Esophagus squamous epithelium (tissue), 5 donors: ENCODE measurements at regions not wholly inside any gene's neighbourhood (a gene's known extent, or its start where the extent isn't known, plus 50 kb on each side); places are given as distances from the start of the nearest gene placed in this dataset.

Experiments
- DNase-seq: peaks from one replicate; lab custom pipeline; 2025; lab: John Stamatoyannopoulos, UW
- H3K27ac ChIP-seq, 4 donors: fragments of 200-600 bp; sonication (generic); one replicate each; pipeline ENCODE4 v1.5.1; 2016 to 2019; ENCODE audit warnings: mild to moderate bottlenecking in 1 of 4
- H3K27me3 ChIP-seq, 4 donors: fragments of 200-600 bp; sonication (generic); 1 replicate in 3 of 4; 2 replicates in 1 of 4; pipeline versions ENCODE4 v1.5.1 to v1.6.0; 2017 to 2021; ENCODE audit warnings: antibody characterized with exemption in 1 of 4
- H3K36me3 ChIP-seq, 3 donors: fragments of 200-600 bp; sonication (generic); one replicate each; pipeline ENCODE4 v1.5.1; 2016 to 2019
- H3K4me1 ChIP-seq, 3 donors: fragments of 200-600 bp; sonication (generic); one replicate each; pipeline ENCODE4 v1.5.1; 2017 to 2019
- H3K4me3 ChIP-seq, 4 donors: fragments of 200-600 bp; sonication (generic); 1 replicate in 3 of 4; 2 replicates in 1 of 4; pipeline ENCODE4 v1.5.1; 2016 to 2019; ENCODE audit warnings: mild to moderate bottlenecking in 2 of 4, moderate library complexity in 1 of 4
- H3K9me3 ChIP-seq, 3 donors: fragments of 200-600 bp; sonication (generic); one replicate each; pipeline ENCODE4 v1.5.1; 2016 to 2019
- POLR2A ChIP-seq, 4 donors: fragments of 450-650 bp; IDR thresholded peaks; one replicate each; pipeline ENCODE4 v1.6.1; 2017; ENCODE audit warnings: antibody characterized with exemption in 4 of 4, mild to moderate bottlenecking in 4 of 4, moderate library complexity in 3 of 4
- WGBS, 2 donors: methylation state at CpG; one replicate each; pipeline ENCODE4 v1.1.5; 2018; 5-methylcytosine and 5-hydroxymethylcytosine counted together
- intact Hi-C: fragments of 100-400 bp; cut with DNase I; formaldehyde crosslinking; loops from one replicate; pipeline ENCODE4 v1.15.0; 2022
- TF ChIP-seq, protein P1 (sequence below), 6 experiments: fragments of 450-650 bp in 4 of 6; fragments of 200-600 bp in 2 of 6; sonication (generic) in 2 of 6; IDR thresholded peaks; one replicate each; pipeline ENCODE4 v1.5.1; 2016 to 2019; ENCODE audit warnings: antibody characterized with exemption in 6 of 6, mild to moderate bottlenecking in 4 of 6, moderate library complexity in 4 of 6
- donor health status: DM: yes; HTN: yes; CAD: no.

DNA sequence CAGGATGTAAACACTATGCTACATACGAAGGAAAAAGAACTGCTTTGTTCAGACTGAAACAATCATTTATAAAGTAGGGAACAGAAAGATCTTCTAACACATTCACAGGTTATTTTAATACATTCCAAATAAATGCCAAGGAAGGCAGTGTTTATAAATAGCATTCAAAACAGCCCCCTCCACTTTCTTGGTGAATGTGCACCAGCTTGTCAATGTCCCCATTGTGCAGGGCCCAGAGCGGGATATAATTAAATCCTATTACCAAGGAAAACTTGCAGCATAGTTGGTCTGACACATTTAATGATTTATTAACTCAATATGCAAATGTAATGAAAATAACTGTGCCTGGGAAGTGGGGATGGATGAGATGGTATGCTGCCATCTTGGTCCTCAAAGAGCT, 135.9 kb upstream of the RAD23B start:
- Histone ChIP-seq H3K4me1 (peaks cover 0 to 7% (median 0%) of the 10 kb centered on the region in 3 donors), H3K36me3 (no peaks in the 10 kb centered on the region)
- intact Hi-C loops = no loop called here

DNA sequence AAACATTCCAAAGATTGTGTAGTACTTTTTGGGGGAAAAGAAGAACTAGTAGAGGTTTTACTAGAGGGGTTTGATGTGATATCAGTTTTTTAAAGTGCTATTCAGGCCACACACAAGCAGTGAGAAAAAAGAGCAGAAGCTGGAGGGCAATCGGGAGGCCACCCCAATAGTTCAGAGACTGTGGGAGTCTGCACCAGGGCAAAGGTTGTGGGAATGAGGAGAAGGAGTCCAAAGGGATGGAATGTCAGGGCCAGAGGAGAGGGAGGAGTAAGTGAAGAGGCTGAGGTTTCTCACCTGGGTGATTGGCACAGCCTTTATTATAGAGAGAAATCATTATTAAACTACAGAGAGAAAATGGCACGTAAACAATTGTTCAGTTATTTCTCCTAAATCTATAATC, 134.9 kb upstream of the RAD23B start:
- H3K4me3 ChIP-seq = no peak overlapping the region
- no peak overlapping the region for H3K27ac ChIP-seq
- DNase-seq = no peak
- TF ChIP-seq POLR2A (IDR thresholded peaks at IDR 0.05) = no peak
- TF ChIP-seq, protein P1, sequence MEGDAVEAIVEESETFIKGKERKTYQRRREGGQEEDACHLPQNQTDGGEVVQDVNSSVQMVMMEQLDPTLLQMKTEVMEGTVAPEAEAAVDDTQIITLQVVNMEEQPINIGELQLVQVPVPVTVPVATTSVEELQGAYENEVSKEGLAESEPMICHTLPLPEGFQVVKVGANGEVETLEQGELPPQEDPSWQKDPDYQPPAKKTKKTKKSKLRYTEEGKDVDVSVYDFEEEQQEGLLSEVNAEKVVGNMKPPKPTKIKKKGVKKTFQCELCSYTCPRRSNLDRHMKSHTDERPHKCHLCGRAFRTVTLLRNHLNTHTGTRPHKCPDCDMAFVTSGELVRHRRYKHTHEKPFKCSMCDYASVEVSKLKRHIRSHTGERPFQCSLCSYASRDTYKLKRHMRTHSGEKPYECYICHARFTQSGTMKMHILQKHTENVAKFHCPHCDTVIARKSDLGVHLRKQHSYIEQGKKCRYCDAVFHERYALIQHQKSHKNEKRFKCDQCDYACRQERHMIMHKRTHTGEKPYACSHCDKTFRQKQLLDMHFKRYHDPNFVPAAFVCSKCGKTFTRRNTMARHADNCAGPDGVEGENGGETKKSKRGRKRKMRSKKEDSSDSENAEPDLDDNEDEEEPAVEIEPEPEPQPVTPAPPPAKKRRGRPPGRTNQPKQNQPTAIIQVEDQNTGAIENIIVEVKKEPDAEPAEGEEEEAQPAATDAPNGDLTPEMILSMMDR (IDR thresholded peaks at IDR 0.05) = no peak
- no peaks in the 10 kb centered on the region for H3K36me3 ChIP-seq
- WGBS, 2 donors = 91 to 94% methylated on average over 2 of the region's 2 CpGs
- H3K4me1 ChIP-seq = no peaks in the 10 kb centered on the region
- H3K27me3 ChIP-seq = peaks cover 0 to 4% (median 0%) of the 10 kb centered on the region in 4 donors
- intact Hi-C loops = no loop called here
- H3K9me3 ChIP-seq = no peaks in the 10 kb centered on the region

More for the DNA sequence above, 135.9 kb upstream of the RAD23B start:
- TF ChIP-seq POLR2A (IDR thresholded peaks at IDR 0.05) = no peak
- TF ChIP-seq, protein P1 (IDR thresholded peaks at IDR 0.05) = no peak
- Histone ChIP-seq H3K27ac (no peak overlapping the region), H3K9me3 (no peaks in the 10 kb centered on the region), H3K27me3 (no peaks in the 10 kb centered on the region), H3K4me3 (no peak overlapping the region)
- 64 to 76% methylated on average over 2 of the region's 2 CpGs for WGBS, 2 donors
- DNase-seq = no peak

DNA sequence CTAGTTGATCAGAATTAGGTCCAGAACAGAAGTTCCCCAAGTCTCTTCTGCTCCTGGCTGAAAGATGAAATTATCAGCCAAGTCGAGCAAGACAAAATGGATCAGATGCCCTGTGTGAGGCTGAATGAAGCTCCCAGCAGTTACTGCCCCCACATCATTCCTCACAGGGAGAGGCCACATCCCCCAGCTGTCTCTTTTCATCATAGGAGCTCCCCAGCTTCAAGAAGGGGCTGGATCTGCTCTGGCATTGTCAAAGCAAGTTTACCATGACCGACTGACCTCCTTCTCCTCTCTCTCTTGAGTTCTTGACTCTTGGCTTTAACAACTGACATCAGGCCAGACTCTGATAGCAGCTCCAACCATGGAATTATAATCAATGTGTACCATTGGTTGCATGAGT, 133.3 kb upstream of the RAD23B start:
- TF ChIP-seq, protein P1 (IDR thresholded peaks at IDR 0.05) = no peak
- no peak for TF ChIP-seq POLR2A (IDR thresholded peaks at IDR 0.05)
- H3K9me3 ChIP-seq = no peaks in the 10 kb centered on the region
- 59 to 75% methylated on average over 2 of the region's 2 CpGs for WGBS, 2 donors
- intact Hi-C loops = no loop called here
- peaks cover 0 to 4% (median 0%) of the 10 kb centered on the region in 4 donors for H3K27me3 ChIP-seq
- no peaks in the 10 kb centered on the region for H3K36me3 ChIP-seq
- no peak overlapping the region for H3K4me3 ChIP-seq
- no peak overlapping the region for H3K27ac ChIP-seq
- no peaks in the 10 kb centered on the region for H3K4me1 ChIP-seq
- no peak for DNase-seq

DNA sequence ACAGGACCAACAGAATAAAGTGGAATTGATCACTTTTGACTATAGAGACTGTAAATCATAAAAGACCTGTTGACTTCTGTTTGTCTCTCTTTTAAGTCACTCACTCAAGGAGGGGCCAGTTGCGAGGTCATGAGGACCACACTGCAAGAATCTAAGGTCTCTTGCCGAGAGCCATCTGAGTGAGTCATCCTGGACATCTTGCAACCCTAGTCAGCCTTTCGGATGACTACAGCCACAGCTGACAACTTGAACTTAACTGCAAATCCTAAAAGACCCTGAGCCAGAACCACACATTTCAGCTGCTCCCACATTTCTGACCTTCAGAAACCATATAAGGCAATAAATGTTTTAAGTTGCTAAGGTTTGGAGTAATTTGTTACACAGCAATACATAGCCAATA, 129.7 kb upstream of the RAD23B start:
- Histone ChIP-seq H3K4me3 (no peak overlapping the region), H3K4me1 (no peaks in the 10 kb centered on the region), H3K27ac (no peak overlapping the region), H3K27me3 (peaks cover 0 to 4% (median 0%) of the 10 kb centered on the region in 4 donors), H3K36me3 (no peaks in the 10 kb centered on the region), H3K9me3 (no peaks in the 10 kb centered on the region)
- intact Hi-C loops = no loop called here
- DNase-seq = no peak
- 69 to 72% methylated on average over 3 of the region's 3 CpGs for WGBS, 2 donors
- no peak for TF ChIP-seq POLR2A (IDR thresholded peaks at IDR 0.05)
- TF ChIP-seq, protein P1 (IDR thresholded peaks at IDR 0.05) = no peak

DNA sequence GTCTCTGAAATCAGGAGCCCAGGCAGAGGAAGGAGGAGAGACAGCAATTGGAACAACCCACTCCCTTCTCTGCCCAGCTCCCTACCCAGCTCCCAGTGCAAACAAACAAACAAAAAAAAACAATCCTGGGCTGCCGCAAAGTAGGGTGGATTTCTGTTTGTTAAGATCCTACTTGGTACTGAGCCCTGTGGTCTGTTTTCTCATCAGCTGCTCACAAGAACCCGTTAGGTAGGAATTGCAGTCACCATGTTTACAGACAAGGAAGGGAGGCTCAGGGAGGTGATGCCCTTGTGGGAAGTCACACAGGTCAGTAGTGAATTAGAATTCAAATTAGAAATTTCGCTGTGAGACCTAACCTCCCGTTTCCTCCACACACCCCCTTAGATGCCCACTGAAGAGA, 128.8 kb upstream of the RAD23B start:
- Histone ChIP-seq H3K36me3 (no peaks in the 10 kb centered on the region), H3K4me3 (no peak overlapping the region), H3K27me3 (peaks cover 0 to 4% (median 0%) of the 10 kb centered on the region in 4 donors), H3K27ac (no peak overlapping the region), H3K4me1 (no peaks in the 10 kb centered on the region), H3K9me3 (no peaks in the 10 kb centered on the region)
- WGBS, 2 donors = 61 to 67% methylated on average over 3 to 4 of the region's 4 CpGs
- intact Hi-C loops = no loop called here
- no peak for TF ChIP-seq POLR2A (IDR thresholded peaks at IDR 0.05)
- TF ChIP-seq, protein P1 (IDR thresholded peaks at IDR 0.05) = no peak
- DNase-seq = no peak
